GM12878 (cell line): ENCODE measurements at regions not wholly inside any gene's neighbourhood (a gene's known extent, or its start where the extent isn't known, plus 50 kb on each side); places are given as distances from the start of the nearest gene placed in this dataset.

Experiments used
- ATAC-seq: fragments of 200-7000 bp; cut with Tn5 transposase; 3 replicates; pipeline ENCODE4 v1.9.1; 2020; ENCODE audit warnings: mild to moderate bottlenecking, moderate library complexity
- BruUV-seq: library from RNA; stranded (reverse); fragments of 400-500 nt; replicated peaks from 2 replicates; lab custom pipeline; 2021; lab: Mats Ljungman, UMichigan
- CTCF ChIA-PET: fragments of 300-600 bp; sonication (Branson Sonifier 250); formaldehyde crosslinking; extraction: SDS; loops from one replicate; lab custom pipeline; 2021; ENCODE audit warnings: inconsistent platforms; lab: Yijun Ruan, JAX
- POLR2A ChIA-PET: fragments of 350-600 bp; formaldehyde crosslinking; extraction: SDS; loops from one replicate; lab custom pipeline; 2021; ENCODE audit warnings: inconsistent platforms; lab: Charles Lee
- RAD21 ChIA-PET: fragments of 300-600 bp; sonication (Branson Sonifier 250); formaldehyde crosslinking; loops from one replicate; lab custom pipeline; 2023; ENCODE audit warnings: antibody characterized with exemption; ENCODE audit not compliant: unreplicated experiment; lab: Charles Lee
- SMC1A ChIA-PET: fragments of 300-600 bp; sonication (Branson Sonifier 250); formaldehyde crosslinking; loops from one replicate; lab custom pipeline; 2023; ENCODE audit not compliant: unreplicated experiment, uncharacterized antibody; lab: Charles Lee
- DNase-seq: peaks from one replicate; pipeline ENCODE4 v3.0.0-alpha.2; 2011; ENCODE audit warnings: low read depth, low spot score
- FAIRE-seq: peaks from 3 replicates; lab custom pipeline; 2011; peaks lifted over from hg19 to GRCh38; lab: Jason Lieb, UNC
- H2AFZ ChIP-seq: 2 replicates; pipeline ENCODE4 v1.6.0; 2011; ENCODE audit warnings: low read depth, low read length, control low read depth; ENCODE audit not compliant: control insufficient read depth
- H3K27ac ChIP-seq: 2 replicates; pipeline ENCODE4 v1.5.1; 2011; ENCODE audit warnings: control low read depth; ENCODE audit not compliant: control insufficient read depth, insufficient read depth
- H3K27me3 ChIP-seq, 2 experiments: replicated peaks in 1 of 2; 2 replicates each; pipeline versions ENCODE4 v1.6.0 to v1.6.1; 2011; ENCODE audit warnings: low read length in 1 of 2; ENCODE audit not compliant: control insufficient read depth in 2 of 2, insufficient read depth in 2 of 2
- H3K36me3 ChIP-seq, 2 experiments: 2 replicates each; pipeline ENCODE4 v1.5.1; 2011; ENCODE audit warnings: low read length in 1 of 2; ENCODE audit not compliant: control insufficient read depth in 2 of 2, insufficient read depth in 2 of 2
- H3K4me1 ChIP-seq: 2 replicates; pipeline ENCODE4 v1.6.1; 2011; ENCODE audit warnings: mild to moderate bottlenecking, low read length, moderate library complexity, mixed read lengths; ENCODE audit not compliant: control insufficient read depth, insufficient read depth
- H3K4me2 ChIP-seq: 2 replicates; pipeline ENCODE4 v1.6.0; 2011; ENCODE audit warnings: control low read depth; ENCODE audit not compliant: control insufficient read depth, insufficient read depth
- H3K4me3 ChIP-seq: fragments of 200-600 bp; sonication (generic); 2 replicates; pipeline ENCODE4 v1.5.1; 2016
- H3K79me2 ChIP-seq: 2 replicates; pipeline ENCODE4 v1.6.0; 2011; ENCODE audit warnings: low read length; ENCODE audit not compliant: control insufficient read depth, insufficient read depth
- H3K9ac ChIP-seq: 2 replicates; pipeline ENCODE4 v1.8.0; 2011; ENCODE audit warnings: low read length, control low read depth, mixed read lengths; ENCODE audit not compliant: control insufficient read depth, insufficient read depth
- H3K9me3 ChIP-seq: replicated peaks from 3 replicates; pipeline ENCODE4 v1.5.1; 2011; ENCODE audit warnings: mild to moderate bottlenecking, low read length; ENCODE audit not compliant: control insufficient read depth, insufficient read depth
- H4K20me1 ChIP-seq: 2 replicates; pipeline ENCODE4 v1.6.0; 2011; ENCODE audit not compliant: control insufficient read depth, insufficient read depth
- CHD2 ChIP-seq: IDR thresholded peaks from 2 replicates; pipeline ENCODE4 v1.6.1; 2011; ENCODE audit warnings: low read depth, low read length, improper control_type of control experiment, borderline replicate concordance
- EP300 ChIP-seq, 2 experiments: fragments of 150-350 bp in 1 of 2; IDR thresholded peaks; 2 replicates each; pipeline ENCODE4 v1.6.1; 2011 to 2012; ENCODE audit warnings: low read depth in 2 of 2, low read length in 2 of 2, borderline replicate concordance in 1 of 2, improper control_type of control experiment in 1 of 2, inconsistent platforms in 1 of 2; ENCODE audit not compliant: control insufficient read depth in 1 of 2
- NRF1 ChIP-seq: conservative IDR thresholded peaks from 2 replicates; pipeline ENCODE4 v1.6.1; 2011; ENCODE audit warnings: mild to moderate bottlenecking, low read depth, low read length, improper control_type of control experiment
- ZNF207 ChIP-seq: fragments of 450-650 bp; IDR thresholded peaks from 2 replicates; pipeline ENCODE4 v1.6.1; 2014; ENCODE audit warnings: antibody characterized with exemption, mild to moderate bottlenecking, borderline replicate concordance
- WGBS: methylation state at CpG from one replicate; pipeline ENCODE4 v1.1.6; 2016; ENCODE audit warnings: low lambda C conversion rate; ENCODE audit not compliant: insufficient replicate concordance, insufficient coverage; ENCODE audit errors: missing lambda C conversion rate; 5-methylcytosine and 5-hydroxymethylcytosine counted together
- in situ Hi-C: fragments of 300-500 bp; cut with MboI; formaldehyde crosslinking; loops from 9 replicates; pipeline ENCODE4 v1.14.3; 2018; ENCODE audit warnings: mixed read lengths
- intact Hi-C: fragments of 100-400 bp; cut with micrococcal nuclease; formaldehyde crosslinking; loops from one replicate; pipeline ENCODE4 v1.14.2; 2022; ENCODE audit not compliant: unreplicated experiment
- TF ChIP-seq, protein P1 (sequence below), 3 experiments: IDR thresholded peaks in 2 of 3; conservative IDR thresholded peaks in 1 of 3; 2 replicates each; pipeline ENCODE4 v1.5.1; 2011; ENCODE audit warnings: low read depth in 3 of 3, low read length in 3 of 3, mild to moderate bottlenecking in 3 of 3, control low read depth in 2 of 3, moderate library complexity in 2 of 3, inconsistent platforms in 1 of 3, mixed read lengths in 1 of 3; ENCODE audit not compliant: control insufficient read depth in 2 of 3, insufficient read depth in 1 of 3; ENCODE audit errors: extremely low read depth in 1 of 3

- RAD21 ChIA-PET, result no interaction called here
- Histone ChIP-seq H3K79me2 (no peaks in the 10 kb centered on the region), H3K4me1 (no peaks in the 10 kb centered on the region), H3K27me3 (no peaks in the 10 kb centered on the region), H3K9ac (no peak overlapping the region), H2AFZ (no peak overlapping the region)
- no TSS peak for BruUV-seq
- TF ChIP-seq EP300 (IDR thresholded peaks at IDR 0.05; ENCODE audit: borderline replicate concordance in 1 of 2, control insufficient read depth in 1 of 2, low read depth in 2 of 2, low read length in 2 of 2), result no peak
- TF ChIP-seq, protein P1, sequence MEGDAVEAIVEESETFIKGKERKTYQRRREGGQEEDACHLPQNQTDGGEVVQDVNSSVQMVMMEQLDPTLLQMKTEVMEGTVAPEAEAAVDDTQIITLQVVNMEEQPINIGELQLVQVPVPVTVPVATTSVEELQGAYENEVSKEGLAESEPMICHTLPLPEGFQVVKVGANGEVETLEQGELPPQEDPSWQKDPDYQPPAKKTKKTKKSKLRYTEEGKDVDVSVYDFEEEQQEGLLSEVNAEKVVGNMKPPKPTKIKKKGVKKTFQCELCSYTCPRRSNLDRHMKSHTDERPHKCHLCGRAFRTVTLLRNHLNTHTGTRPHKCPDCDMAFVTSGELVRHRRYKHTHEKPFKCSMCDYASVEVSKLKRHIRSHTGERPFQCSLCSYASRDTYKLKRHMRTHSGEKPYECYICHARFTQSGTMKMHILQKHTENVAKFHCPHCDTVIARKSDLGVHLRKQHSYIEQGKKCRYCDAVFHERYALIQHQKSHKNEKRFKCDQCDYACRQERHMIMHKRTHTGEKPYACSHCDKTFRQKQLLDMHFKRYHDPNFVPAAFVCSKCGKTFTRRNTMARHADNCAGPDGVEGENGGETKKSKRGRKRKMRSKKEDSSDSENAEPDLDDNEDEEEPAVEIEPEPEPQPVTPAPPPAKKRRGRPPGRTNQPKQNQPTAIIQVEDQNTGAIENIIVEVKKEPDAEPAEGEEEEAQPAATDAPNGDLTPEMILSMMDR (IDR thresholded peaks at IDR 0.05 in 2 of 3, conservative IDR thresholded peaks at IDR 0.05 in 1 of 3; ENCODE audit: control insufficient read depth in 2 of 3, extremely low read depth in 1 of 3, insufficient read depth in 1 of 3, low read depth in 3 of 3, low read length in 3 of 3), result peak in 2 of 3 experiments; percentile 21 to 37; a peak in 2 of 6 replicates
- TF ChIP-seq CHD2, result no peak
- TF ChIP-seq NRF1, result no peak
- no peak for TF ChIP-seq ZNF207
- TF ChIP-seq, all 136 proteins: peak for 1
- ATAC-seq (peak; percentile 57), DNase-seq (no peak), FAIRE-seq (no peak)
- Histone ChIP-seq H3K9me3 (no peaks in the 10 kb centered on the region), H3K27ac (no peak overlapping the region), H3K36me3 (no peaks in the 10 kb centered on the region), H3K4me2 (no peak overlapping the region), H3K4me3 (no peak overlapping the region), H4K20me1 (no peaks in the 10 kb centered on the region)
- SMC1A ChIA-PET, result no interaction called here
- in situ Hi-C loops, result no loop called here
- intact Hi-C loops, result loop anchor here (2.0 kb wide), 1 partner anchor 531 kb away; no protein-coding TSS in a partner anchor
- POLR2A ChIA-PET, result no interaction called here
- CTCF ChIA-PET, result interaction anchor here (0.6 kb wide), 1 partner anchor 117 kb away, joined by 3 read pairs; no protein-coding TSS in a partner anchor
- WGBS, result 0% methylated on average over 2 of the region's 2 CpGs
Measured at GRCh38 chr3:74883690-74884089, 269.2 kb upstream of the CNTN3 start.
